CD14-positive monocyte (primary cell): ENCODE measurements at regions not wholly inside any gene's neighbourhood (a gene's known extent, or its start where the extent isn't known, plus 50 kb on each side); places are given as distances from the start of the nearest gene placed in this dataset.

Source experiments
- DNase-seq, 3 donors: peaks; one replicate each; pipeline ENCODE4 v3.0.0-alpha.2; 2011 to 2022
- H2AFZ ChIP-seq: 2 replicates; pipeline ENCODE4 v1.6.0; 2012; ENCODE audit warnings: mild to moderate bottlenecking, low read depth, low read length, inconsistent platforms; ENCODE audit not compliant: insufficient read depth, poor library complexity, severe bottlenecking
- H3K27ac ChIP-seq, 2 donors: 1 replicate in 1 of 2; 2 replicates in 1 of 2; pipeline ENCODE4 v1.5.1; 2012 to 2013; ENCODE audit warnings: low read length in 2 of 2, control low read depth in 1 of 2, inconsistent platforms in 1 of 2, low read depth in 1 of 2, mild to moderate bottlenecking in 1 of 2
- H3K27me3 ChIP-seq, 2 donors: one replicate each; pipeline versions ENCODE4 v1.6.0 to v1.6.1; 2011 to 2013; ENCODE audit warnings: low read length in 2 of 2; ENCODE audit not compliant: control insufficient read depth in 2 of 2, insufficient read depth in 2 of 2
- H3K36me3 ChIP-seq, 2 donors: replicated peaks in 1 of 2; 1 replicate in 1 of 2; 2 replicates in 1 of 2; pipeline versions ENCODE4 v1.5.1 to v1.6.1; 2012 to 2013; ENCODE audit warnings: low read length in 2 of 2, control low read depth in 1 of 2, inconsistent platforms in 1 of 2, mild to moderate bottlenecking in 1 of 2; ENCODE audit not compliant: insufficient read depth in 2 of 2, control insufficient read depth in 1 of 2
- H3K4me1 ChIP-seq, 2 donors: 1 replicate in 1 of 2; 2 replicates in 1 of 2; pipeline versions ENCODE4 v1.5.1 to v1.6.1; 2012 to 2013; ENCODE audit warnings: low read length in 2 of 2, control low read depth in 1 of 2, inconsistent platforms in 1 of 2, mild to moderate bottlenecking in 1 of 2, moderate library complexity in 1 of 2; ENCODE audit not compliant: insufficient read depth in 2 of 2, control insufficient read depth in 1 of 2
- H3K4me2 ChIP-seq: replicated peaks from 2 replicates; pipeline ENCODE3; 2012; ENCODE audit warnings: low read length, moderate library complexity, mild to moderate bottlenecking; ENCODE audit not compliant: poor library complexity, severe bottlenecking; ENCODE audit errors: extremely low read depth
- H3K4me3 ChIP-seq, 3 experiments: fragments of 200-600 bp in 1 of 3; sonication (generic) in 1 of 3; replicated peaks in 1 of 3; 1 replicate in 2 of 3; 2 replicates in 1 of 3; pipeline ENCODE4 v1.5.1; 2011 to 2013; ENCODE audit warnings: low read length in 3 of 3, mild to moderate bottlenecking in 3 of 3, control low read depth in 2 of 3, low read depth in 2 of 3, inconsistent platforms in 1 of 3, moderate library complexity in 1 of 3
- H3K79me2 ChIP-seq: 2 replicates; pipeline ENCODE4 v1.6.0; 2012; ENCODE audit warnings: mild to moderate bottlenecking, control low read depth, inconsistent platforms, low read length, moderate library complexity; ENCODE audit not compliant: insufficient read depth
- H3K9ac ChIP-seq: 2 replicates; pipeline ENCODE4 v1.6.0; 2017; ENCODE audit warnings: low read length, mild to moderate bottlenecking; ENCODE audit not compliant: insufficient read depth, poor library complexity, severe bottlenecking
- H3K9me3 ChIP-seq, 2 donors: replicated peaks in 1 of 2; 1 replicate in 1 of 2; 2 replicates in 1 of 2; pipeline versions ENCODE4 v1.5.1 to v1.6.1; 2012 to 2013; ENCODE audit warnings: low read length in 2 of 2, control low read depth in 1 of 2; ENCODE audit not compliant: control insufficient read depth in 1 of 2, insufficient read depth in 1 of 2
- H4K20me1 ChIP-seq: 2 replicates; pipeline ENCODE4 v1.6.0; 2012; ENCODE audit warnings: mild to moderate bottlenecking, low read length, control low read depth, moderate library complexity; ENCODE audit not compliant: insufficient read depth
- H3K27ac Mint-ChIP-seq, 7 donors: one replicate each; pipeline ENCODE4 v1.8.0; 2020; ENCODE audit warnings: mild to moderate bottlenecking in 7 of 7, mixed read lengths in 7 of 7, moderate library complexity in 6 of 7, inconsistent platforms in 2 of 7
- H3K27me3 Mint-ChIP-seq, 3 donors: one replicate each; pipeline ENCODE4 v1.8.0; 2021 to 2022; ENCODE audit warnings: low read depth in 3 of 3, mild to moderate bottlenecking in 3 of 3, mixed read lengths in 3 of 3, moderate library complexity in 3 of 3, inconsistent platforms in 1 of 3
- H3K36me3 Mint-ChIP-seq, 2 donors: one replicate each; pipeline ENCODE4 v1.8.0; 2020; ENCODE audit warnings: mixed read lengths in 2 of 2, inconsistent platforms in 1 of 2, mild to moderate bottlenecking in 1 of 2
- H3K4me1 Mint-ChIP-seq: one replicate; pipeline ENCODE4 v1.8.0; 2020; ENCODE audit warnings: mild to moderate bottlenecking, mixed read lengths
- H3K4me3 Mint-ChIP-seq, 2 donors: one replicate each; pipeline ENCODE4 v1.8.0; 2020; ENCODE audit warnings: mild to moderate bottlenecking in 2 of 2, mixed read lengths in 2 of 2, moderate library complexity in 1 of 2
- H3K9me3 Mint-ChIP-seq, 7 donors: one replicate each; pipeline ENCODE4 v1.8.0; 2020 to 2022; ENCODE audit warnings: mixed read lengths in 7 of 7, mild to moderate bottlenecking in 6 of 7, moderate library complexity in 6 of 7, inconsistent platforms in 2 of 7
- WGBS: methylation state at CpG from one replicate; pipeline ENCODE4 v1.1.5; 2013; ENCODE audit warnings: missing lambda C conversion rate; ENCODE audit not compliant: insufficient coverage; 5-methylcytosine and 5-hydroxymethylcytosine counted together
- intact Hi-C, 2 donors: fragments of 100-400 bp; cut with micrococcal nuclease; formaldehyde crosslinking; loops; one replicate each; pipeline versions ENCODE4 v1.15.0 to v1.15.1; 2023
- TF ChIP-seq, protein P1 (sequence below): fragments of 200-600 bp; IDR thresholded peaks from one replicate; pipeline ENCODE4 v1.8.0; 2022; ENCODE audit warnings: antibody characterized with exemption, mild to moderate bottlenecking

DNA sequence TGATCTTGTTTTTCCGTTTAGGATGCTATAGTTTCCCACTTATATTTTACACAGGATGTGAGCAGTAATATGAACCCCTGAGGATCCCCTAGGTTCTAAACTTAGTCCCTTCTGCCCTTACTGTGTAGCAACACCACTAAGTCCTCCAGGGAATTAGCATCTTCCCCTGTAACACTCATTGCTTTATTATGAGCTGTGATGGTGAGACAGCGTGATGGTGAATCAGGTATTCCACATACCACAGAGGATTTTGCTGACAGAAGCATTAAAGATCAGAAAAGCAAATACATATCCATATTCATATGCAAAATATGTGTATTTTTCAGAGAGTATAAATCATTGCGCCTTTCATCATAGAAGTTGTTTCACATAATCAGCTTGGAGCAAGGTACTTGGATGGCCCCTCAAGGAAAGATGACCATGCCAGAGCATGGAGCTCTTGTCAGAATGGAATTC is 317.0 kb downstream of the ICE1 start:
- Histone ChIP-seq H3K9ac (no peak overlapping the region), H3K4me1 (no peaks in the 10 kb centered on the region), H3K79me2 (no peaks in the 10 kb centered on the region), H4K20me1 (no peaks in the 10 kb centered on the region), H2AFZ (no peak overlapping the region), H3K27ac (no peak overlapping the region), H3K4me3 (no peak overlapping the region), H3K27me3 (no peaks in the 10 kb centered on the region), H3K9me3 (peaks cover 10 to 13% of the 10 kb centered on the region in 2 donors), H3K36me3 (no peaks in the 10 kb centered on the region), H3K4me2 (no peak overlapping the region)
- Mint-ChIP-seq H3K36me3 (no peaks in the 10 kb centered on the region), H3K4me1 (no peaks in the 10 kb centered on the region), H3K27me3 (no peaks in the 10 kb centered on the region), H3K4me3 (no peak overlapping the region), H3K9me3 (peaks cover 2 to 14% (median 12%) of the 10 kb centered on the region in 7 donors), H3K27ac (no peak overlapping the region)
- 89% methylated on average over 1 of the region's 3 CpGs for WGBS
- TF ChIP-seq, protein P1, sequence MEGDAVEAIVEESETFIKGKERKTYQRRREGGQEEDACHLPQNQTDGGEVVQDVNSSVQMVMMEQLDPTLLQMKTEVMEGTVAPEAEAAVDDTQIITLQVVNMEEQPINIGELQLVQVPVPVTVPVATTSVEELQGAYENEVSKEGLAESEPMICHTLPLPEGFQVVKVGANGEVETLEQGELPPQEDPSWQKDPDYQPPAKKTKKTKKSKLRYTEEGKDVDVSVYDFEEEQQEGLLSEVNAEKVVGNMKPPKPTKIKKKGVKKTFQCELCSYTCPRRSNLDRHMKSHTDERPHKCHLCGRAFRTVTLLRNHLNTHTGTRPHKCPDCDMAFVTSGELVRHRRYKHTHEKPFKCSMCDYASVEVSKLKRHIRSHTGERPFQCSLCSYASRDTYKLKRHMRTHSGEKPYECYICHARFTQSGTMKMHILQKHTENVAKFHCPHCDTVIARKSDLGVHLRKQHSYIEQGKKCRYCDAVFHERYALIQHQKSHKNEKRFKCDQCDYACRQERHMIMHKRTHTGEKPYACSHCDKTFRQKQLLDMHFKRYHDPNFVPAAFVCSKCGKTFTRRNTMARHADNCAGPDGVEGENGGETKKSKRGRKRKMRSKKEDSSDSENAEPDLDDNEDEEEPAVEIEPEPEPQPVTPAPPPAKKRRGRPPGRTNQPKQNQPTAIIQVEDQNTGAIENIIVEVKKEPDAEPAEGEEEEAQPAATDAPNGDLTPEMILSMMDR: no peak
- intact Hi-C loops: no loop called here
- no peak for DNase-seq

DNA sequence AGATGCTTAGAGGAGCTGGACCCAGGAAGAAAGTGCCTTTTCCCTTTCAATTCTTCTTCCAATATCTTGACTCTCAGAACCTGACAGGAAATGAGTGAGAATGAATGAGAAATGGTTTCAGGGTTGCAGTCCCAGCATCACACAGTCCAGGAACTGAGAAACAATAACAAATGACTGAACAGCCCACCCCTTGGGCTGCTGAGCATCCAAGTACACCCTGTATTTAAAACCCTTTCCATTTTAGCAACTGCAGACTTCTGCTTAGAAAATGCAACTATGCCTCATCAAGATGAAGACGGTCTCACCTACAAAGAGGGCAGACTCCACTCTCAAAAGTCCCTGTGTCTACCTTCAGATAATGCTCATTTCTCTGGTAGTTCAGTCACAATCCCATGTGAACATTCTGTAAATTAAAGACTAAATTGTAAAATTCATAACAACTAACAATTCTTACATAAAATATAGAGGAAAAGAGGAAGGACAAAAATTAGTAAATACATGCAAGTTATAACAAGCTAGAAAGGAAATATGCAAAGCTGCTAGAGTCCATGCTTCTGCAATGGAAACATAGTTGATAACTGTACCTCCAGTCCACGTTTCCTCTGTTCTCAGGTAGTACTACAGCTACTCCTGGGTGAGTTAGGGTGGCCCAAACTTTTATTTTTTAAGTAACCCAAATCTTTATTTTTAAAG is 316.5 kb downstream of the ICE1 start:
- TF ChIP-seq, protein P1: no peak
- Histone ChIP-seq H3K4me3 (no peak overlapping the region), H3K27me3 (no peaks in the 10 kb centered on the region), H3K9me3 (peaks cover 7 to 10% of the 10 kb centered on the region in 2 donors), H2AFZ (no peak overlapping the region), H3K79me2 (no peaks in the 10 kb centered on the region), H3K36me3 (no peaks in the 10 kb centered on the region), H4K20me1 (no peaks in the 10 kb centered on the region), H3K9ac (no peak overlapping the region), H3K4me2 (no peak overlapping the region), H3K27ac (no peak overlapping the region), H3K4me1 (no peaks in the 10 kb centered on the region)
- DNase-seq: no peak
- no CpG with 5 or more reads among the region's 2 CpGs for WGBS
- Mint-ChIP-seq H3K4me1 (no peaks in the 10 kb centered on the region), H3K36me3 (no peaks in the 10 kb centered on the region), H3K27ac (no peak overlapping the region), H3K9me3 (peaks cover 2 to 14% (median 10%) of the 10 kb centered on the region in 7 donors), H3K27me3 (no peaks in the 10 kb centered on the region), H3K4me3 (no peak overlapping the region)
- intact Hi-C loops: no loop called here
